ENCODE measurements at regions not wholly inside any gene's neighbourhood (a gene's known extent, or its start where the extent isn't known, plus 50 kb on each side); places are given as distances from the start of the nearest gene placed in this dataset.

GRCh38 chr3:182711853-182712252 is 81.5 kb upstream of the ATP11B start:
- H3K36me3 ChIP-seq (ENCODE audit: control insufficient read depth, insufficient read depth, low read length): no peaks in the 10 kb centered on the region
- no peak overlapping the region for H3K27ac ChIP-seq (ENCODE audit: low read depth, low read length)
- Mint-ChIP-seq H3K36me3 (ENCODE audit: low read depth) (no peaks in the 10 kb centered on the region), H3K9me3 (no peaks in the 10 kb centered on the region), H3K4me1 (peaks cover 7% of the 10 kb centered on the region), H3K27me3 (ENCODE audit: insufficient read depth) (peaks cover 69% of the 10 kb centered on the region), H3K27ac (no peak overlapping the region), H3K4me3 (no peak overlapping the region)
- TF ChIP-seq, protein P1, sequence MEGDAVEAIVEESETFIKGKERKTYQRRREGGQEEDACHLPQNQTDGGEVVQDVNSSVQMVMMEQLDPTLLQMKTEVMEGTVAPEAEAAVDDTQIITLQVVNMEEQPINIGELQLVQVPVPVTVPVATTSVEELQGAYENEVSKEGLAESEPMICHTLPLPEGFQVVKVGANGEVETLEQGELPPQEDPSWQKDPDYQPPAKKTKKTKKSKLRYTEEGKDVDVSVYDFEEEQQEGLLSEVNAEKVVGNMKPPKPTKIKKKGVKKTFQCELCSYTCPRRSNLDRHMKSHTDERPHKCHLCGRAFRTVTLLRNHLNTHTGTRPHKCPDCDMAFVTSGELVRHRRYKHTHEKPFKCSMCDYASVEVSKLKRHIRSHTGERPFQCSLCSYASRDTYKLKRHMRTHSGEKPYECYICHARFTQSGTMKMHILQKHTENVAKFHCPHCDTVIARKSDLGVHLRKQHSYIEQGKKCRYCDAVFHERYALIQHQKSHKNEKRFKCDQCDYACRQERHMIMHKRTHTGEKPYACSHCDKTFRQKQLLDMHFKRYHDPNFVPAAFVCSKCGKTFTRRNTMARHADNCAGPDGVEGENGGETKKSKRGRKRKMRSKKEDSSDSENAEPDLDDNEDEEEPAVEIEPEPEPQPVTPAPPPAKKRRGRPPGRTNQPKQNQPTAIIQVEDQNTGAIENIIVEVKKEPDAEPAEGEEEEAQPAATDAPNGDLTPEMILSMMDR (conservative IDR thresholded peaks at IDR 0.05): no peak
- H3K9me3 ChIP-seq (ENCODE audit: control insufficient read depth, low read length): no peaks in the 10 kb centered on the region
- no peak overlapping the region for H3K9ac ChIP-seq (ENCODE audit: extremely low read depth, low read length, poor library complexity, severe bottlenecking)
- no peak overlapping the region for H3K4me3 ChIP-seq (ENCODE audit: low read length)
- no peaks in the 10 kb centered on the region for H3K4me1 ChIP-seq (ENCODE audit: control insufficient read depth, insufficient read depth, low read length)
- WGBS, 2 experiments (ENCODE audit: insufficient coverage in 1 of 2, insufficient read length in 1 of 2): 92 to 93% methylated on average over 2 of the region's 2 CpGs
- H3K27me3 ChIP-seq (ENCODE audit: control insufficient read depth, insufficient read depth, low read length, poor library complexity, severe bottlenecking): peaks cover 41% of the 10 kb centered on the region
- no peak for DNase-seq

GRCh38 chr3:182713111-182713510 is 80.2 kb upstream of the ATP11B start:
- Mint-ChIP-seq H3K4me1 (peaks cover 11% of the 10 kb centered on the region), H3K27ac (no peak overlapping the region), H3K36me3 (ENCODE audit: low read depth) (no peaks in the 10 kb centered on the region), H3K9me3 (no peaks in the 10 kb centered on the region), H3K4me3 (no peak overlapping the region), H3K27me3 (ENCODE audit: insufficient read depth) (peaks cover 81% of the 10 kb centered on the region)
- no peak overlapping the region for H3K27ac ChIP-seq (ENCODE audit: low read depth, low read length)
- TF ChIP-seq, protein P1 (conservative IDR thresholded peaks at IDR 0.05): no peak
- H3K27me3 ChIP-seq (ENCODE audit: control insufficient read depth, insufficient read depth, low read length, poor library complexity, severe bottlenecking): peaks cover 52% of the 10 kb centered on the region
- H3K9ac ChIP-seq (ENCODE audit: extremely low read depth, low read length, poor library complexity, severe bottlenecking): no peak overlapping the region
- peaks cover 8% of the 10 kb centered on the region for H3K4me1 ChIP-seq (ENCODE audit: control insufficient read depth, insufficient read depth, low read length)
- no peaks in the 10 kb centered on the region for H3K9me3 ChIP-seq (ENCODE audit: control insufficient read depth, low read length)
- WGBS, 2 experiments (ENCODE audit: insufficient coverage in 1 of 2, insufficient read length in 1 of 2): 83% methylated on average over 3 of the region's 3 CpGs; no CpG with 5 or more reads in 1 of the 2 experiments
- no peak for DNase-seq
- no peak overlapping the region for H3K4me3 ChIP-seq (ENCODE audit: low read length)
- no peaks in the 10 kb centered on the region for H3K36me3 ChIP-seq (ENCODE audit: control insufficient read depth, insufficient read depth, low read length)

GRCh38 chr3:182713743-182714517 is 79.4 kb upstream of the ATP11B start:
- Mint-ChIP-seq H3K36me3 (ENCODE audit: low read depth) (no peaks in the 10 kb centered on the region), H3K27ac (no peak overlapping the region), H3K27me3 (ENCODE audit: insufficient read depth) (peaks cover 82% of the 10 kb centered on the region), H3K4me3 (no peak overlapping the region), H3K9me3 (no peaks in the 10 kb centered on the region), H3K4me1 (peaks cover 11% of the 10 kb centered on the region)
- H3K9me3 ChIP-seq (ENCODE audit: control insufficient read depth, low read length): no peaks in the 10 kb centered on the region
- TF ChIP-seq, protein P1 (conservative IDR thresholded peaks at IDR 0.05): peak; percentile 80
- H3K27me3 ChIP-seq (ENCODE audit: control insufficient read depth, insufficient read depth, low read length, poor library complexity, severe bottlenecking): peaks cover 60% of the 10 kb centered on the region
- 44 to 50% methylated on average over 2 to 3 of the region's 4 CpGs for WGBS, 2 experiments (ENCODE audit: insufficient coverage in 1 of 2, insufficient read length in 1 of 2)
- H3K9ac ChIP-seq (ENCODE audit: extremely low read depth, low read length, poor library complexity, severe bottlenecking): no peak overlapping the region
- no peak overlapping the region for H3K4me3 ChIP-seq (ENCODE audit: low read length)
- no peaks in the 10 kb centered on the region for H3K36me3 ChIP-seq (ENCODE audit: control insufficient read depth, insufficient read depth, low read length)
- DNase-seq: no peak
- no peak overlapping the region for H3K27ac ChIP-seq (ENCODE audit: low read depth, low read length)
- peaks cover 8% of the 10 kb centered on the region for H3K4me1 ChIP-seq (ENCODE audit: control insufficient read depth, insufficient read depth, low read length)
